Esophagus squamous epithelium (tissue), 4 donors: ENCODE measurements at regions not wholly inside any gene's neighbourhood (a gene's known extent, or its start where the extent isn't known, plus 50 kb on each side); places are given as distances from the start of the nearest gene placed in this dataset.

ENCODE experiments used
- CTCF ChIP-seq, 6 experiments: fragments of 450-650 bp in 4 of 6; fragments of 200-600 bp in 2 of 6; sonication (generic) in 2 of 6; IDR thresholded peaks; one replicate each; pipeline ENCODE4 v1.5.1; 2016 to 2019; ENCODE audit warnings: antibody characterized with exemption in 6 of 6, mild to moderate bottlenecking in 4 of 6, moderate library complexity in 4 of 6
- POLR2A ChIP-seq, 4 donors: fragments of 450-650 bp; IDR thresholded peaks; one replicate each; pipeline ENCODE4 v1.6.1; 2017; ENCODE audit warnings: antibody characterized with exemption in 4 of 4, mild to moderate bottlenecking in 4 of 4, moderate library complexity in 3 of 4

- TF ChIP-seq CTCF (IDR thresholded peaks at IDR 0.05) (no peak), POLR2A (IDR thresholded peaks at IDR 0.05) (no peak)
Observed at GRCh38 chr10:107317592-107317991, 153.1 kb upstream of the SORCS1 start.
